Dendritic cell treated with granulocyte-macrophage colony-stimulating factor and Interleukin-4, amounts not matched to agents 40 ng/mL and 50 ng/mL, for 4 days (primary cell): ENCODE measurements at regions not wholly inside any gene's neighbourhood (a gene's known extent, or its start where the extent isn't known, plus 50 kb on each side); places are given as distances from the start of the nearest gene placed in this dataset.
A peak's percentile ranks its signal among the peaks of the same experiment; 100 is the strongest.
"Not testable (repeated sequence)": the region's sequence is repeated elsewhere in the genome, so short reads cannot be mapped to it uniquely, and the experiment has no call there.

Experiments
- H3K27ac Mint-ChIP-seq: one replicate; pipeline ENCODE4 v1.8.0; 2022; ENCODE audit warnings: mild to moderate bottlenecking, mixed read lengths
- H3K27me3 Mint-ChIP-seq: one replicate; pipeline ENCODE4 v1.8.0; 2022; ENCODE audit warnings: mild to moderate bottlenecking, mixed read lengths
- H3K36me3 Mint-ChIP-seq: one replicate; pipeline ENCODE4 v1.8.0; 2022; ENCODE audit warnings: low read depth, mixed read lengths
- H3K4me1 Mint-ChIP-seq: one replicate; pipeline ENCODE4 v1.8.0; 2022; ENCODE audit warnings: low read depth, mixed read lengths
- H3K4me3 Mint-ChIP-seq: one replicate; pipeline ENCODE4 v1.8.0; 2022; ENCODE audit warnings: mild to moderate bottlenecking, moderate library complexity, mixed read lengths
- H3K9me3 Mint-ChIP-seq: one replicate; pipeline ENCODE4 v1.8.0; 2022; ENCODE audit warnings: mixed read lengths
- intact Hi-C: fragments of 100-400 bp; cut with micrococcal nuclease; formaldehyde crosslinking; loops from one replicate; pipeline ENCODE4 v1.15.0; 2022

- H3K36me3 Mint-ChIP-seq, result no peaks in the 10 kb centered on the region
- intact Hi-C loops, result no loop called here
- H3K9me3 Mint-ChIP-seq, result peaks cover 43% of the 10 kb centered on the region
- H3K27me3 Mint-ChIP-seq, result peaks cover 21% of the 10 kb centered on the region
- H3K27ac Mint-ChIP-seq, result no peak overlapping the region
- no peak overlapping the region for H3K4me3 Mint-ChIP-seq
- peaks cover 8% of the 10 kb centered on the region for H3K4me1 Mint-ChIP-seq
These were observed 71.4 kb upstream of the SNX9 start for GRCh38 chr6:157751547-157752200.

GRCh38 chr6:157752879-157753278 is 70.2 kb upstream of the SNX9 start:
- peaks cover 43% of the 10 kb centered on the region for H3K9me3 Mint-ChIP-seq
- H3K27ac Mint-ChIP-seq, intact Hi-C loops, H3K36me3 Mint-ChIP-seq, H3K4me3 Mint-ChIP-seq: not testable (repeated sequence)
- H3K27me3 Mint-ChIP-seq, result peaks cover 22% of the 10 kb centered on the region
- peaks cover 19% of the 10 kb centered on the region for H3K4me1 Mint-ChIP-seq

GRCh38 chr6:157753291-157753690 is 69.8 kb upstream of the SNX9 start:
- intact Hi-C loops, result no loop called here
- no peak overlapping the region for H3K27ac Mint-ChIP-seq
- H3K4me3 Mint-ChIP-seq, result no peak overlapping the region
- peaks cover 23% of the 10 kb centered on the region for H3K4me1 Mint-ChIP-seq
- H3K27me3 Mint-ChIP-seq, result peaks cover 24% of the 10 kb centered on the region
- peaks cover 43% of the 10 kb centered on the region for H3K9me3 Mint-ChIP-seq
- H3K36me3 Mint-ChIP-seq, result no peaks in the 10 kb centered on the region

- Mint-ChIP-seq H3K27me3 (peaks cover 29% of the 10 kb centered on the region), H3K9me3 (peaks cover 43% of the 10 kb centered on the region), H3K4me1 (peaks cover 28% of the 10 kb centered on the region)
- intact Hi-C loops, H3K27ac Mint-ChIP-seq, H3K4me3 Mint-ChIP-seq, H3K36me3 Mint-ChIP-seq: not testable (repeated sequence)
These were observed 69.2 kb upstream of the SNX9 start for GRCh38 chr6:157753801-157754200.

GRCh38 chr6:157754351-157754750 is 68.7 kb upstream of the SNX9 start:
- Mint-ChIP-seq H3K27me3 (peaks cover 33% of the 10 kb centered on the region), H3K9me3 (peaks cover 43% of the 10 kb centered on the region), H3K4me1 (peaks cover 34% of the 10 kb centered on the region), H3K36me3 (no peaks in the 10 kb centered on the region), H3K27ac (no peak overlapping the region), H3K4me3 (no peak overlapping the region)
- intact Hi-C loops, result no loop called here

- no peak overlapping the region for H3K4me3 Mint-ChIP-seq
- no peaks in the 10 kb centered on the region for H3K36me3 Mint-ChIP-seq
- H3K27me3 Mint-ChIP-seq, result peaks cover 33% of the 10 kb centered on the region
- H3K4me1 Mint-ChIP-seq, result peaks cover 36% of the 10 kb centered on the region
- intact Hi-C loops, result no loop called here
- H3K27ac Mint-ChIP-seq, result no peak overlapping the region
- peaks cover 42% of the 10 kb centered on the region for H3K9me3 Mint-ChIP-seq
These were observed 67.9 kb upstream of the SNX9 start for GRCh38 chr6:157755032-157755745.

- H3K9me3 Mint-ChIP-seq, result peaks cover 35% of the 10 kb centered on the region
- intact Hi-C loops, result loop anchor here (1.0 kb wide), 1 partner anchor 117 kb away; no protein-coding TSS in a partner anchor
- H3K4me1 Mint-ChIP-seq, result peaks cover 42% of the 10 kb centered on the region
- no peak overlapping the region for H3K27ac Mint-ChIP-seq
- no peak overlapping the region for H3K4me3 Mint-ChIP-seq
- no peaks in the 10 kb centered on the region for H3K36me3 Mint-ChIP-seq
- peaks cover 33% of the 10 kb centered on the region for H3K27me3 Mint-ChIP-seq
These were observed 67.2 kb upstream of the SNX9 start for GRCh38 chr6:157755746-157756411.

GRCh38 chr6:157756708-157757429 is 66.2 kb upstream of the SNX9 start:
- peak overlapping the region; percentile 71 for H3K27ac Mint-ChIP-seq
- no peak overlapping the region for H3K4me3 Mint-ChIP-seq
- H3K36me3 Mint-ChIP-seq, result no peaks in the 10 kb centered on the region
- peaks cover 26% of the 10 kb centered on the region for H3K9me3 Mint-ChIP-seq
- H3K27me3 Mint-ChIP-seq, result peaks cover 35% of the 10 kb centered on the region
- peaks cover 52% of the 10 kb centered on the region for H3K4me1 Mint-ChIP-seq
- intact Hi-C loops, result loop anchor here (1.0 kb wide), 1 partner anchor 116 kb away; no protein-coding TSS in a partner anchor

GRCh38 chr6:157757430-157758403 is 65.3 kb upstream of the SNX9 start:
- H3K4me3 Mint-ChIP-seq, result no peak overlapping the region
- no peaks in the 10 kb centered on the region for H3K36me3 Mint-ChIP-seq
- H3K9me3 Mint-ChIP-seq, result peaks cover 20% of the 10 kb centered on the region
- H3K27me3 Mint-ChIP-seq, result peaks cover 35% of the 10 kb centered on the region
- intact Hi-C loops, result no loop called here
- peaks cover 61% of the 10 kb centered on the region for H3K4me1 Mint-ChIP-seq
- H3K27ac Mint-ChIP-seq, result peak overlapping the region; percentile 71

- Mint-ChIP-seq H3K4me3 (no peak overlapping the region), H3K9me3 (peaks cover 17% of the 10 kb centered on the region), H3K4me1 (peaks cover 69% of the 10 kb centered on the region), H3K27ac (peak overlapping the region; percentile 71), H3K27me3 (peaks cover 35% of the 10 kb centered on the region), H3K36me3 (no peaks in the 10 kb centered on the region)
- intact Hi-C loops, result no loop called here
These were observed 64.5 kb upstream of the SNX9 start for GRCh38 chr6:157758516-157759023.

GRCh38 chr6:157759028-157759427 is 64.0 kb upstream of the SNX9 start:
- H3K4me1 Mint-ChIP-seq, result peaks cover 74% of the 10 kb centered on the region
- peak overlapping the region; percentile 71 for H3K27ac Mint-ChIP-seq
- peaks cover 12% of the 10 kb centered on the region for H3K9me3 Mint-ChIP-seq
- intact Hi-C loops, result no loop called here
- no peaks in the 10 kb centered on the region for H3K36me3 Mint-ChIP-seq
- no peak overlapping the region for H3K4me3 Mint-ChIP-seq
- H3K27me3 Mint-ChIP-seq, result peaks cover 35% of the 10 kb centered on the region

- no peak overlapping the region for H3K4me3 Mint-ChIP-seq
- peak overlapping the region; percentile 87 for H3K27ac Mint-ChIP-seq
- no peaks in the 10 kb centered on the region for H3K36me3 Mint-ChIP-seq
- H3K27me3 Mint-ChIP-seq, result peaks cover 29% of the 10 kb centered on the region
- H3K9me3 Mint-ChIP-seq, result peaks cover 1% of the 10 kb centered on the region
- peaks cover 81% of the 10 kb centered on the region for H3K4me1 Mint-ChIP-seq
- intact Hi-C loops, result loop anchor here (5.0 to 10.0 kb wide), 2 partner anchors 42 to 325 kb away; no protein-coding TSS in a partner anchor
These were observed 62.9 kb upstream of the SNX9 start for GRCh38 chr6:157760137-157760536.
